Uterus (tissue), 3 donors: ENCODE measurements at regions not wholly inside any gene's neighbourhood (a gene's known extent, or its start where the extent isn't known, plus 50 kb on each side); places are given as distances from the start of the nearest gene placed in this dataset.

Experiments used
- DNase-seq, 2 donors: peaks; one replicate each; pipeline ENCODE4 v3.0.0-alpha.2; 2019 to 2020
- H3K27ac ChIP-seq, 2 donors: fragments of 200-600 bp; sonication (generic); 1 replicate in 1 of 2; 2 replicates in 1 of 2; pipeline ENCODE4 v1.5.1; 2016 to 2018
- H3K27me3 ChIP-seq, 2 donors: fragments of 200-600 bp; sonication (generic); one replicate each; pipeline ENCODE4 v1.5.1; 2018 to 2019; ENCODE audit warnings: control low read depth in 1 of 2
- H3K36me3 ChIP-seq, 2 donors: fragments of 200-600 bp; sonication (generic); one replicate each; pipeline ENCODE4 v1.5.1; 2019; ENCODE audit warnings: control low read depth in 1 of 2
- H3K4me1 ChIP-seq, 2 donors: fragments of 200-600 bp; sonication (generic); one replicate each; pipeline ENCODE4 v1.5.1; 2018 to 2019; ENCODE audit warnings: control low read depth in 1 of 2
- H3K4me3 ChIP-seq, 2 donors: fragments of 200-600 bp; sonication (generic); 1 replicate in 1 of 2; 2 replicates in 1 of 2; pipeline ENCODE4 v1.5.1; 2018 to 2019; ENCODE audit warnings: mild to moderate bottlenecking in 1 of 2
- H3K9me3 ChIP-seq, 2 donors: fragments of 200-600 bp; sonication (generic); one replicate each; pipeline ENCODE4 v1.5.1; 2019; ENCODE audit warnings: control low read depth in 1 of 2
- POLR2A ChIP-seq, 2 donors: fragments of 450-650 bp; IDR thresholded peaks; one replicate each; pipeline ENCODE4 v1.6.1; 2016; ENCODE audit warnings: antibody characterized with exemption in 2 of 2, mild to moderate bottlenecking in 1 of 2, moderate library complexity in 1 of 2
- intact Hi-C: fragments of 100-400 bp; cut with DNase I; formaldehyde crosslinking; loops from one replicate; pipeline ENCODE4 v1.15.1; 2023; ENCODE audit warnings: low total_unique reads
- TF ChIP-seq, protein P1 (sequence below), 4 experiments: fragments of 200-600 bp in 2 of 4; fragments of 450-650 bp in 2 of 4; sonication (generic) in 2 of 4; IDR thresholded peaks; one replicate each; pipeline ENCODE4 v1.5.1; 2016 to 2019; ENCODE audit warnings: antibody characterized with exemption in 4 of 4, mild to moderate bottlenecking in 2 of 4, moderate library complexity in 1 of 4
- donor health status: DM: yes; HTN: yes; CAD: no.

DNA sequence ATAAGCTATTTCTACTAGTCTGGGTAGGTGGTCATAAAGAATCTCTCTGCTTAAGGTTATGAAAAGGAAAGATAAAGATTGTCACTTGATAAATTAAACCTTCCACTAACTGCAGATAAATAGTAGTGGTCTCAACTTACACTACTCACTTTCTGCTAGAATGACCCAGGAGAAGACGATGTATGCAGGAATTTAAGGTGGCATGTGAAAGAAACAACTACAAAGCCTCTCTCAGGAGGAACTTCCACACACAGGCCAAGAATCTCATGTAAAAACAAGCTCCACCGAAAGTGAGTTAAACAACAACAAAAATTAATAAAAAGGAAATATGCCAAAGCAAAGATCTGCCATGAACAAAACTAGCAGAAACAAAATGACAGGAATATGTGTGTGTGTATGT, 165.4 kb downstream of the CDC14C start:
- Histone ChIP-seq H3K36me3 (no peaks in the 10 kb centered on the region), H3K4me1 (no peaks in the 10 kb centered on the region), H3K27ac (no peak overlapping the region), H3K9me3 (no peaks in the 10 kb centered on the region), H3K27me3 (no peaks in the 10 kb centered on the region), H3K4me3 (no peak overlapping the region)
- intact Hi-C loops: no loop called here
- no peak for DNase-seq
- no peak for TF ChIP-seq POLR2A (IDR thresholded peaks at IDR 0.05)
- TF ChIP-seq, protein P1, sequence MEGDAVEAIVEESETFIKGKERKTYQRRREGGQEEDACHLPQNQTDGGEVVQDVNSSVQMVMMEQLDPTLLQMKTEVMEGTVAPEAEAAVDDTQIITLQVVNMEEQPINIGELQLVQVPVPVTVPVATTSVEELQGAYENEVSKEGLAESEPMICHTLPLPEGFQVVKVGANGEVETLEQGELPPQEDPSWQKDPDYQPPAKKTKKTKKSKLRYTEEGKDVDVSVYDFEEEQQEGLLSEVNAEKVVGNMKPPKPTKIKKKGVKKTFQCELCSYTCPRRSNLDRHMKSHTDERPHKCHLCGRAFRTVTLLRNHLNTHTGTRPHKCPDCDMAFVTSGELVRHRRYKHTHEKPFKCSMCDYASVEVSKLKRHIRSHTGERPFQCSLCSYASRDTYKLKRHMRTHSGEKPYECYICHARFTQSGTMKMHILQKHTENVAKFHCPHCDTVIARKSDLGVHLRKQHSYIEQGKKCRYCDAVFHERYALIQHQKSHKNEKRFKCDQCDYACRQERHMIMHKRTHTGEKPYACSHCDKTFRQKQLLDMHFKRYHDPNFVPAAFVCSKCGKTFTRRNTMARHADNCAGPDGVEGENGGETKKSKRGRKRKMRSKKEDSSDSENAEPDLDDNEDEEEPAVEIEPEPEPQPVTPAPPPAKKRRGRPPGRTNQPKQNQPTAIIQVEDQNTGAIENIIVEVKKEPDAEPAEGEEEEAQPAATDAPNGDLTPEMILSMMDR (IDR thresholded peaks at IDR 0.05): no peak

DNA sequence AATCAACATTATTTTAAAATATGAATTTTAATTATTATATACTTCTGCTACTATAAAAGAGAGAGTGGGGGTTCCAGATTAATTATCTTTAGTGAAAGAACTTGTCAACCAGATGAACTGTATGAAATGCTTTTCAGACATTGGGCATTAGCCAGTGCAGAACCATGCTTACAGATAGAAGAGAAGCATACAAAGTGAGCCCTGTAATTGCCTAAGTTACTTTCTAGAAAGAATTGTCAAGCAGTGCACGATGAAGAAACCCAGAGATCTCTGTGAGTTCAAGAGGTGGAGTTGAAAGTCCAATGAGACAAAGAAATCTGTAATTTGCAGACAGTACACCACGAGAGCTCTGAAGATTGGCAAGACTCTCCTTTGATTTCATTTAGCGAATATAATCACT, 166.7 kb downstream of the CDC14C start:
- intact Hi-C loops: no loop called here
- no peaks in the 10 kb centered on the region for H3K4me1 ChIP-seq
- H3K9me3 ChIP-seq: no peaks in the 10 kb centered on the region
- no peak for DNase-seq
- TF ChIP-seq, protein P1 (IDR thresholded peaks at IDR 0.05): no peak
- no peak for TF ChIP-seq POLR2A (IDR thresholded peaks at IDR 0.05)
- H3K36me3 ChIP-seq: no peaks in the 10 kb centered on the region
- H3K27ac ChIP-seq: no peak overlapping the region
- no peak overlapping the region for H3K4me3 ChIP-seq
- no peaks in the 10 kb centered on the region for H3K27me3 ChIP-seq

DNA sequence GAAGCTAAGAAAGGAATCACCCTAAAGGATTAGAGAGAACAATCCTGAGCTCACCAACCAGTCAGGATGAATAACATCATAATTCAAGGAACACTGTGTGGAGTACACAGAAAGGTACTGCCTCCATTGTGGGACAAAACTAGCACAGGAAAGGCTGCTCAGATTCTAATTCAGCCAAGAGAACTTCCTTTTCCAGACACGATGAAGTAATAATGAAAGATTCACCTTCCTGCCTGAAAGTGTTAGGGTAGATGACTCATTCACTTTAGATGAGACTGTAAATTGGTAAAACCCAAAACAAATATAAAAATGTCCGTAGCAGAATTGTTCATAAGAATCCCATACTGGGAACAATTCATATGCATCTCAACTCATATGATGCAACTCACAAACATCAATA, 167.2 kb downstream of the CDC14C start:
- TF ChIP-seq, protein P1 (IDR thresholded peaks at IDR 0.05): no peak
- no peak for TF ChIP-seq POLR2A (IDR thresholded peaks at IDR 0.05)
- H3K36me3 ChIP-seq: no peaks in the 10 kb centered on the region
- no peak for DNase-seq
- H3K27ac ChIP-seq: no peak overlapping the region
- H3K4me1 ChIP-seq: no peaks in the 10 kb centered on the region
- H3K4me3 ChIP-seq: no peak overlapping the region
- H3K9me3 ChIP-seq: no peaks in the 10 kb centered on the region
- intact Hi-C loops: no loop called here
- H3K27me3 ChIP-seq: no peaks in the 10 kb centered on the region

DNA sequence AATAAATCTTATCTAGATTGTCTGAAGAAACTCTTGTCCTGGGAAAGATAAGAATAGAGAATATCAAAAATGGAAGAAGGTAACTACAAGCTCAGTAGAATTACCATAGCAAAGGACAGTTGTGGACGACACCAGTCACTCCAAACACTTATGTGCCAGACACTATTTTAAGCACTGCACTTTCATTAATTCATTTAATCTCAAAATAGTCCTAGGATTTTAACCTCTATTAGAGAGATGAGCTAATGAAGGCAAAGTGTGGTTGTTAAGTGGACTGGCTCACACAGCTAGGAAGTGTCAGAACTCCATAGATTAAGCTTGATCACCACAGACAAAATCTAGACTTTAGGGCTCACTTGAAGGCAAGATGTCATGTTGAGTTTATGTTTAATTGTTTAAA, 168.9 kb downstream of the CDC14C start:
- intact Hi-C loops: no loop called here
- H3K27me3 ChIP-seq: no peaks in the 10 kb centered on the region
- H3K9me3 ChIP-seq: no peaks in the 10 kb centered on the region
- TF ChIP-seq, protein P1 (IDR thresholded peaks at IDR 0.05): no peak
- TF ChIP-seq POLR2A (IDR thresholded peaks at IDR 0.05): no peak
- no peaks in the 10 kb centered on the region for H3K4me1 ChIP-seq
- H3K27ac ChIP-seq: no peak overlapping the region
- no peaks in the 10 kb centered on the region for H3K36me3 ChIP-seq
- H3K4me3 ChIP-seq: no peak overlapping the region
- DNase-seq: no peak

DNA sequence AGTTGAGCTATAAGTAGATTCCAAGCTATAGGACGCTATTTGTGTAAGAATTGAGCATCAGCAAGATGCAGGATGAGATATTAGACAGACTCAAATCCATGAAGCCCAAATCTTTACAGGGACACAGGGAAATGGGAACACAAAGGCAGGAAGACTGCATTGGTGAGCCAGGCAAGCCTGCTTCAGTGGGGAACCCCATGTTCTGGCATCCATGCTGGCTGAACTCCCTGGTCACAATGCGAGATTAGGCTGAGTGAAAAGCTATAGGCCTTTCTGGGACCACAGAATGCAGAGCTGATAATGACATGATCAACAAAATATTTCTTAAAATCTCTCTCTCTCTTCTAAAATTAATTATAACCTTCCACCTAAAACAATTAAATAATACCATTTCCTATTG, 170.5 kb downstream of the CDC14C start:
- no peaks in the 10 kb centered on the region for H3K27me3 ChIP-seq
- no peak overlapping the region for H3K4me3 ChIP-seq
- no peaks in the 10 kb centered on the region for H3K9me3 ChIP-seq
- intact Hi-C loops: no loop called here
- no peaks in the 10 kb centered on the region for H3K4me1 ChIP-seq
- H3K27ac ChIP-seq: no peak overlapping the region
- TF ChIP-seq, protein P1 (IDR thresholded peaks at IDR 0.05): no peak
- no peak for TF ChIP-seq POLR2A (IDR thresholded peaks at IDR 0.05)
- H3K36me3 ChIP-seq: no peaks in the 10 kb centered on the region
- DNase-seq: no peak
